Stimulated activated CD8-positive, alpha-beta memory T cell treated with anti-CD3 and anti-CD28 coated beads, Interleukin-7, amount 100 ng/mL, for 48 hours (primary cell): ENCODE measurements at regions not wholly inside any gene's neighbourhood (a gene's known extent, or its start where the extent isn't known, plus 50 kb on each side); places are given as distances from the start of the nearest gene placed in this dataset.
"Not testable (repeated sequence)": the region's sequence is repeated elsewhere in the genome, so short reads cannot be mapped to it uniquely, and the experiment has no call there.

Source experiments
- DNase-seq, 2 donors: peaks; one replicate each; pipeline ENCODE4 v3.0.0-alpha.2; 2020; ENCODE audit warnings: low read depth in 1 of 2; ENCODE audit errors: extremely low read depth in 1 of 2

DNA sequence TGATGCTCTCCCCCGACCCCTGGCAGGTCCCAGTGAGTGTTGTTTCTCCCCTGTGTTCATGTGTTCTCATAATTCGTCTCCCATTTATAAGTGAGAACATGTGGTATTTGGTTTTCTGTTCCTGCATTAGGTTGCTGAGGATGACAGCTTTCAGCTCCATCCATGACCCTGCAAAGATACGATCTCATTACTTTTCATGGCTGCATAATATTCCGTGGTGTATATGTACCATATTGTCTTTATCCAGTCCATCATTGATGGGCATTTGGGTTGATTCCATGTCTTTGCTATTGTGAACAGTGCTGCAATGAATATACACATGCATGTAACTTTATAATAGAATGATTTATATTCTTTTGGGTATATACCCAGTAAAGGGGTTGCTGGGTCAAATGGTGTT, 321.5 kb downstream of the EMP1 start:
- DNase-seq = not testable (repeated sequence)

DNA sequence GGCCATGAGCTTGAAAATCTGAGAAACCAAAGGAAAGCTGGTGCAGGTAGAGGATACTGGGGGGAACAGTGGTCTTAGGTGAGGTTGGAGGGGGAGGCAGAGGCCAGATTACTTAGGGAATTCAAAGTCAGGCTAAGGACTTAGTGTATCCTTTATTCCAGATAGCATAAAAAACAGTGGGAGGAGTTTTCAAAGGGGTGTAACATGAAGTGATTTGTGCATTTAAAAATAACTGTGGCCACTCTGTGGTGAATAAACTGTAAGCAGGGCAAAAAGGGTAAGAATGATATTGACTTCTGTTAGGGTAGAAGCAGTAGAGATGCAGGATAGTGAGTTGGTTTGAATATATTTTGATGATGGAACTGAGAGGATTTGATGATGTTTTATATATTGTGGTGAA, 313.2 kb downstream of the EMP1 start:
- DNase-seq = no peak

- no peak for DNase-seq
Measured at GRCh38 chr12:13505636-13506035, 309.1 kb downstream of the EMP1 start.

- no peak for DNase-seq
Measured at GRCh38 chr12:13505224-13505623, 308.7 kb downstream of the EMP1 start.

- DNase-seq = no peak
Measured at GRCh38 chr12:13504736-13505135, 308.2 kb downstream of the EMP1 start.

GRCh38 chr12:13504074-13504473, 307.5 kb downstream of the EMP1 start:
- DNase-seq = no peak

- DNase-seq = no peak
Measured at GRCh38 chr12:13503094-13503835, 306.7 kb downstream of the EMP1 start.

DNA sequence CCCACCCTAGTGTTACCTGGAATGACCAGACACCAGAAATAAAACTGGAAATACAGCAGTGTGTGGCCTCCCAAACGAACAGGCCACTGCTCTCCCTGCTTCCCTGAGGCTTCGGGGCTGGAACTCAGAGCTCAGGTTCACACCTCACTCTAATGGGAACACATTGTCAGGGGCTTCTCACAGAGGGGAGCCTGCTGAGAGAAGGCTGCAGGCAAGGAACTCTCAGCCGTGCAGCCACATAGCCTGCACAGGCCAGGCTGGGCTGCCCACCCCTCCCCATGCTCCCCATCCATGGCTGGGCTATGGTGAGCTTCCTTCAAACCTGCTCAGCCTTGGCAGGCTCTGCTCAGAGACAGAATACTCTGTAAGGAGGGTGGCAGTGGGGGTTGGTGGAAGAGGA, 302.5 kb downstream of the EMP1 start:
- DNase-seq = no peak

- no peak for DNase-seq
Measured at GRCh38 chr12:13496111-13496510, 299.6 kb downstream of the EMP1 start.

- DNase-seq = no peak
Measured at GRCh38 chr12:13489246-13489645, 292.7 kb downstream of the EMP1 start.

- DNase-seq = no peak
Measured at GRCh38 chr12:13487326-13487725, 290.8 kb downstream of the EMP1 start.

DNA sequence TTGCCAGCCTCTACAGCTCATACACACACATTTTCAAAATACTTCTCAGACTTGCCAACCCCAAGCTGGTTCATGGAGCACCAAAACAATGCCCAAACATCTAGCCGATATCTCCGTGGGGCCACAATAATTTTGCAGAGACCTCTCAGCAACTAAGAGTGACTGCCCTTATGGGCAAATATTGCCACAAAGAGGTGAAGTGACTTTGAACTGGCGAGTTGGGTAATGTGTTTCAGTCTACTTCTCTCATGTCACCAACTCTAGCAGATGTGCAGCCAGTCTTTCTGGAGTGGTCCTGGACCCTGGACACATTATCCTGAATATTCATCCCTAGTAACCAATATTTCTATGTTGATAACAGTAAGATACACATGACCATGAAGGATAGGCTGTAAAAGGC, 290.3 kb downstream of the EMP1 start:
- DNase-seq = no peak

- no peak for DNase-seq
Measured at GRCh38 chr12:13478650-13479181, 282.2 kb downstream of the EMP1 start.

- DNase-seq = no peak
Measured at GRCh38 chr12:13474381-13474780, 277.9 kb downstream of the EMP1 start.

GRCh38 chr12:13472690-13473089, 276.2 kb downstream of the EMP1 start:
- DNase-seq = no peak

GRCh38 chr12:13471471-13471870, 274.9 kb downstream of the EMP1 start:
- no peak for DNase-seq

- no peak for DNase-seq
Measured at GRCh38 chr12:13465635-13466034, 269.1 kb downstream of the EMP1 start.

- DNase-seq = no peak
Measured at GRCh38 chr12:13463189-13463588, 266.7 kb downstream of the EMP1 start.

- DNase-seq = no peak
Measured at GRCh38 chr12:13462450-13462849, 265.9 kb downstream of the EMP1 start.

DNA sequence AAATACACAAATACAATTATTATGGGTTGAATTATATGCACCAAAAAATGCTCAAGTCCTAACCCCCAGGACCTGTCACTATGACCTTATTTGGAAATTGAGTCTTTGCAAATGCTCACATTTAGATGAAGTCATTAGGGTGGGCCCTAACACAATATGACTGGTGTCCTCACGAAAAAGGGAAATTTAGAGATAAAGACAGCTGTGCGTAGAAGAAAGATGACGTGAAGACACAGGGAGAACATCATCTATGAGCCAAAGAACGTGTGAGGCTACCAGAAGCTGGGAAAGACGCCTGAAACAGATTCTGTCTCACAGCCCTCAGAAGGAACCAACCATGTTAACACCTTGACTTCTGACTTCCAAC, 259.2 kb downstream of the EMP1 start:
- DNase-seq = no peak

DNA sequence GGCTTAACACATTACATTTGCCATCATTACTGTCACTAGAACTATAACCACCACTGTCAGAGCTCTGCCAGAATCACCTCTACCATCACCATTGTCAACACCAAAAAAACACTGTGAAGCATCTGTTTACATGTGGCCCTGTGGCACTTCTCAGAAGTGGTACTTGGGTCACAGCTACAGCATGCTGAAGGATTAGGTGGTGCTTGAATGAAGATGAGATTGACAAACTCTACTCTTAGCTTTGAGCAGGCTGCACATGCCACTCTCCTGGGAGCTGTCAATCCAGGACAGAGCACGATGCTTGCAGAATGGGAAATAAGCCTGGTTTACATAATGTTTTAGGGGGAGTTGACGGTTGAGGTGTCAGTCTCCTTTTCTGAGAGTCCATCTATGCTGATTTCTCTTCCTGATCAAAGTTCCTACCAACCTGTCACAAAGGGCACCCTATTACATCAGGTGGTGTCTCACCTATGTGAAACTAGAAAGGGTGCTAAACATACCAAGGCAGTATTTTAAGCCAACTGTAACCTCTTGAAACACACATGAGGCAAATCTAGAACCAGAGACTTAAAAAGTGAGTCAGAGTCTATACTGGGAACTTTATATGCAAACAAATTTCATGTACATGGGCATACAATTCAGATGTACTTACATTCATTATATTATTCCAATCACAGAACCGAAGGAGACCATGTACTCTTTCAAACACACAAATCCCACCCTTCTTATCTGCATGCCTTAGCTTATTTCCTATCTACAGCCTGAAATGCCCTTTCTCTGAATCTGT, 258.7 kb downstream of the EMP1 start:
- DNase-seq = no peak

- no peak for DNase-seq
Measured at GRCh38 chr12:13452955-13453570, 256.5 kb downstream of the EMP1 start.
